ENCODE measurements at regions not wholly inside any gene's neighbourhood (a gene's known extent, or its start where the extent isn't known, plus 50 kb on each side); places are given as distances from the start of the nearest gene placed in this dataset.

DNA sequence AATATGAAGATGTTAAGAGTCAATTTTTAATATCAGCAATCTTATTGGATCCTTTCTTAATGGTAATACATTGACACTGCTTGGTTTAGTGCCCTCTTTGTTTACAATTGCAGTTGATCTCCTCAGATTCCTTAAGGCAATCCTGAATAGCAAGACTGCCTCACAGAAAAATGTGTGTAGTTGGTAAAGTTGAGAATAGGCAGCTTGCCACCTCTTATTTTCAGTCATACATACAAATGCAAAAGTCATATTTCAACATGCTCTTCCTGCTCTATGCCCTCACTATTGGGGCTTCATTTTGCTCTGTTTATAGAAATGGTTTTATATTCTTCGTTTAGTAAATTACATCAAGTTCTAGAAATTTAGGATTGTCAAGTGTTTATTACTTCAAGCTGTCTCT lies 661.1 kb upstream of the ANKRD30A start:
- no peak overlapping the region for H2AK5ac ChIP-seq (ENCODE audit: low read depth, low read length)
- H4K91ac ChIP-seq (replicated peaks; ENCODE audit: insufficient read length, low read length), result no peak overlapping the region
- no peaks in the 10 kb centered on the region for H3K79me1 ChIP-seq (ENCODE audit: low read depth, low read length)
- DNase-seq (ENCODE audit: low read depth in 1 of 2, low spot score in 2 of 2), result no peak
- H3K4me3 ChIP-seq (ENCODE audit: extremely low read depth in 1 of 4, insufficient read depth in 2 of 4, low read depth in 3 of 4, low read length in 4 of 4), result no peak overlapping the region
- no peak overlapping the region for H2BK20ac ChIP-seq (ENCODE audit: low read length)
- H3K4ac ChIP-seq (replicated peaks; ENCODE audit: insufficient read length, low read depth, low read length), result no peak overlapping the region
- no peak overlapping the region for H4K8ac ChIP-seq (ENCODE audit: extremely low read depth, insufficient read depth, low read length)
- TF ChIP-seq RNF2 (IDR thresholded peaks at IDR 0.05; ENCODE audit: borderline replicate concordance, low read depth, low read length, missing control alignments, poor library complexity, severe bottlenecking) (no peak), KDM5A (IDR thresholded peaks at IDR 0.05; ENCODE audit: low read length) (no peak), E2F6 (IDR thresholded peaks at IDR 0.05) (no peak), KDM4A (IDR thresholded peaks at IDR 0.05; ENCODE audit: low read depth, low read length, severe bottlenecking) (no peak), BCL11A (IDR thresholded peaks at IDR 0.05; ENCODE audit: low read depth in 2 of 2, low read length in 2 of 2) (no peak), FOSL1 (IDR thresholded peaks at IDR 0.05; ENCODE audit: insufficient read depth, low read depth, low read length) (no peak), JUND (IDR thresholded peaks at IDR 0.05; ENCODE audit: low read length) (no peak), SP4 (IDR thresholded peaks at IDR 0.05; ENCODE audit: low read length) (no peak), NRF1 (IDR thresholded peaks at IDR 0.05; ENCODE audit: low read depth, low read length) (no peak), SIN3A (conservative IDR thresholded peaks at IDR 0.05 in 1 of 2, IDR thresholded peaks at IDR 0.05 in 1 of 2; ENCODE audit: low read depth in 1 of 2, low read length in 2 of 2) (no peak)
- TF ChIP-seq, protein P1, sequence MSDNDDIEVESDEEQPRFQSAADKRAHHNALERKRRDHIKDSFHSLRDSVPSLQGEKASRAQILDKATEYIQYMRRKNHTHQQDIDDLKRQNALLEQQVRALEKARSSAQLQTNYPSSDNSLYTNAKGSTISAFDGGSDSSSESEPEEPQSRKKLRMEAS (IDR thresholded peaks at IDR 0.05), result no peak
- H3K27me3 ChIP-seq (replicated peaks in 1 of 4; ENCODE audit: control insufficient read depth in 3 of 4, extremely low read depth in 1 of 4, insufficient read depth in 3 of 4, low read length in 3 of 4), result no peaks in the 10 kb centered on the region
- no peaks in the 10 kb centered on the region for H3K36me3 ChIP-seq (ENCODE audit: control insufficient read depth in 2 of 4, insufficient read depth in 4 of 4, low read length in 3 of 4)
- H3K9ac ChIP-seq (replicated peaks in 1 of 4; ENCODE audit: extremely low read depth in 1 of 4, low read depth in 3 of 4, low read length in 3 of 4), result no peak overlapping the region
- no peak overlapping the region for H4K5ac ChIP-seq (ENCODE audit: insufficient read length, low read depth, low read length)
- no peak overlapping the region for H2BK12ac ChIP-seq (ENCODE audit: low read depth, low read length)
- no peak overlapping the region for H3K14ac ChIP-seq (ENCODE audit: insufficient read length)
- no peak overlapping the region for H2BK5ac ChIP-seq (ENCODE audit: low read depth, low read length)
- H3K4me2 ChIP-seq (ENCODE audit: insufficient read depth in 1 of 2, low read depth in 2 of 2, low read length in 2 of 2), result no peak overlapping the region
- POLR2A ChIA-PET (ENCODE audit: partially characterized antibody), result no interaction called here
- no peaks in the 10 kb centered on the region for H3K4me1 ChIP-seq (replicated peaks in 1 of 4; ENCODE audit: control insufficient read depth in 3 of 4, insufficient read depth in 4 of 4, low read length in 3 of 4)
- no peak for FAIRE-seq
- H3K9me3 ChIP-seq (ENCODE audit: insufficient read depth in 2 of 2, low read depth in 1 of 2, low read length in 1 of 2), result no peaks in the 10 kb centered on the region
- no peak overlapping the region for H2BK15ac ChIP-seq (ENCODE audit: low read length)
- no peaks in the 10 kb centered on the region for H4K20me1 ChIP-seq (replicated peaks in 1 of 2; ENCODE audit: control insufficient read depth in 1 of 2, insufficient read depth in 2 of 2, low read length in 2 of 2)
- WGBS, 2 experiments (ENCODE audit: extremely low coverage in 1 of 2, insufficient coverage in 1 of 2, insufficient read length in 1 of 2, insufficient replicate concordance in 2 of 2, low coverage in 1 of 2, low lambda C conversion rate in 2 of 2, missing lambda C conversion rate in 1 of 2), result 80% methylated on average over 1 of the region's 1 CpG; no CpG with 5 or more reads in 1 of the 2 experiments
- no peaks in the 10 kb centered on the region for H3K23me2 ChIP-seq (ENCODE audit: low read depth, low read length)
- no peak overlapping the region for H3K27ac ChIP-seq (ENCODE audit: low read depth, low read length)
- H3K23ac ChIP-seq (ENCODE audit: insufficient read length), result no peak overlapping the region
- CTCF ChIA-PET (ENCODE audit: partially characterized antibody), result no interaction called here
- no peak overlapping the region for H3K18ac ChIP-seq (ENCODE audit: extremely low read depth, low read length)
- no peak overlapping the region for H3K56ac ChIP-seq (replicated peaks; ENCODE audit: insufficient read length, low read depth, low read length)
- no peak overlapping the region for H2BK120ac ChIP-seq (replicated peaks; ENCODE audit: low read depth, low read length)
- no peaks in the 10 kb centered on the region for H3K79me2 ChIP-seq (ENCODE audit: control insufficient read depth in 1 of 2, insufficient read depth in 2 of 2, low read length in 2 of 2)
- no peak overlapping the region for H2AFZ ChIP-seq (ENCODE audit: low read length)
